H54 (cell line): ENCODE measurements at regions not wholly inside any gene's neighbourhood (a gene's known extent, or its start where the extent isn't known, plus 50 kb on each side); places are given as distances from the start of the nearest gene placed in this dataset.

Experiments
- DNase-seq: peaks from one replicate; pipeline ENCODE4 v3.0.0; 2011; ENCODE audit warnings: low spot score, mixed read lengths; ENCODE audit not compliant: insufficient read length
- FAIRE-seq: peaks from 3 replicates; lab custom pipeline; 2011; peaks lifted over from hg19 to GRCh38; lab: Jason Lieb, UNC
- POLR2A ChIP-seq: IDR thresholded peaks from 2 replicates; pipeline ENCODE4 v1.6.1; 2011; ENCODE audit warnings: low read depth, mild to moderate bottlenecking, low read length

DNA sequence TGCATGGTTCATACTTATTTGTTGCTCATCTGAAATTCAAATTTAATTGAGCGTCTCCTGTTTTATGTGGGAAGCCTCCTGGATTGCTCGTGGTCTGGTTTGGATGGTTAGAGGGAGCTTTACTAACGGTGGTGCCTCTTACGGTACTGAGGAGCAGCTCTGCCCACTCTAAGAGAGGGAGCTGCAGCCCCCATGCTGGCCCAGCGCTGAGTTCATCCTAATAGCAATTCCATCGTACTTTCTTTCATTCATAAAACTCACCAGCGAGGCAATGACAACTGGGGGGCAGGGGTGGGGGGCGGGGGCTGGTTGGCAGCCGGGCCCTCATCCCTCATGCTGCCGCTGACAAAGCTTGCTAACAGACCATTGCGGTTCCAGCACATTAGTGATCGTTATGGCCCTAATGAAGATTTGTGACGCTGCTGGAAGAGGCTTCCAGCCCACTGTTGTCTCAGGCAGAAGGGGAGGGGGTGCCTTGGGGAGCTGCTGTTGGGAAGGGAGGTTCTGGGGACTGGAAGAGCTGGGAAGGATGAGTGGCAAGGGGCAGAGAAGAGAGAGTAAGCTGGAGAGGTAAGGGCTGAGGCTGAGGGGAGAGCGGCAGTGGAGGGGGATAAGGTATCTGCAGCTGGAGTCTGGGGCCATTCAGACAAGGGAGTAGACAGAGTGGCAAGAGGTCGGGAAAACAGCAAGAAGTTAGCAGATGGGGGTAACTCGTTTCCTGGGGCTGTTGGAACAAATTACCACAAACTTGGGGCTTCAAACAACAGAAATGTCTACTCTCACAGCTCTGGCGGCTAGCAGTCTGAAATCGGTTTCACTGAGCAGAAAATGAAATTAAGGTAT, 238.1 kb downstream of the LPIN1 start:
- no peak for FAIRE-seq
- no peak for DNase-seq
- no peak for TF ChIP-seq POLR2A

DNA sequence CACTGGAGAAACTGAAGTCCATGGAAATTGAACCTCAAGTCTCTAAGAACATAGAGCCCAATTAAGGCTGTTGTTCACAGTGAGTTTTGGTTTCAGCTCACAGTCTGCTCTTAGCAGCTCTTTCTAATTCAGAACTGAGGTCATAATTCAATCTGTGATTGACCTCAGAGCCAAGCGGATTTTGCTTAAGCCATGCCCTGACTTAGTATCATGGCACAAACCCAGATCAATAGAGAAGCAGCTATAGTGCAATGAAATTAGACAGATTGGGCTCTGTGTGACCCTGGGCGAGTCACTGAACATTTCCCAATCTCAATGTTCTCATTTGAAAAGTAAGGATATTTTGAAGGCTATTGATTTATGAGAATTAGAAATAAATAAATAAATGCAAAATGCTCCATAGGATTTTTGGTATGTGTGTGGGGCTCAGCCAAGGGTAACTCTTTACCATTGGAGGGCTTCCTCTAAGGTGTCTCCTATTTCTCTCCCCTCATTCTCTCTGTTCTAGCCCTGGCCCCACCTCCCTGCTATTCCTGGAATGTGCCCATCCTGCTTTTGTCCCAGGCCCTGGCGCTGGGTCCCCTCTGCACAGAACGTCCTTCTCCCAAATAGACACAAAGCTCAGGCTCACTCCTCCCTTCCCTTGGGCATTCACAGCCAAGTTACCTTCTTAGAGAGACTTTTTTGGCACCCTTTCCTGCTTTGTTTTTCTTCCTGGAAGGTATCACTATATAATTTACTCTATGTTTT, 239.6 kb downstream of the LPIN1 start:
- FAIRE-seq (no peak), DNase-seq (no peak)
- no peak for TF ChIP-seq POLR2A

DNA sequence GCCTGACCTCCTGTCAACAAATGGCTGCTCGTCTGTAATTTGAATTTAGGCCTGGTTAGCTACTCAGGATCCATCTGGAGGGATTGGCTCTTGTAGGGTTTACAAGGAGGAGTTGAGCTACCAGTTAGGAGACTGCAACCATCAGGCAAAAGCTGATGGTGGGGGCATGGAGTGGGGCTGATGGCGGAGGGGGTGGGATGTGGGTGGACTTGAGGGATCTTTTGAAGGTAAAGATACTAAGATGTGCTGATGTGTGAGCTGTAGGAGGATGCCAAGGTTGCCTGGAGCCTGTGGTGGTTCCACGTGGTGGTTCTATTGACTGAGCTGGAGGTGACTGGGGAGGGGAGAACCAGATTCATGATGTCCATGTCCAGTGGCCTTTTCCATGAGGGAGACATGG, 240.7 kb downstream of the LPIN1 start:
- DNase-seq (no peak), FAIRE-seq (no peak)
- no peak for TF ChIP-seq POLR2A

DNA sequence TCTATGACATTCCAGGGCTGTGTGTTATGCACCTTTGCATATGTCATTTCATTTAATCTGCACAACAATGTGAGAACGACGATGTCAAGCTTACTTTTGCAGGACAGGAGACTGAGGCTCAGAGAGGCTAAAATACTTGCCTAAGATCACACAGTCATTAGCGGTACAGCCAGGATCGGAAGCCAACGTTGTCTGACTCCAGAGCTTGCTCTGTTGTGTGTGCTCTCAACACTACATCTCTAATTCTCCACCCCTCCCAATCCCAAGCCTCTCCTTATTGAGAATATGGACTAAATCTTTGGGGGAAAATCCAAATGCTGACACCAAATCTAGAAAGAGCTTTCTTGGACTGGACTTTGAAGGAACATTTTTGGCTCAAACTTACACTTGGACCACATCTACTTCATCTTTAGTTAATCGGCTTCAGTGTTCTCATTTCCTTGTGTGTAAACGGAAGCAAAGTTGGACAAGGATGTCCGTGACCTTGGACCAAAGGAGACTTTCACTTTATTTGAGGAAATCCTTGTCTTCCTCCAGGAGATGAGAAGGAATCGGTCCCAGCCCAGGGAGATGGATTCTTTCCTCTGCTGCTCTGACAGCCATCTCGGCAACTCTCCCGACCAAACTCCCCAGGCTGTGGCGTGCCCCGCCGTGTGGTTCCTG, 242.4 kb downstream of the LPIN1 start:
- FAIRE-seq (no peak), DNase-seq (no peak)
- no peak for TF ChIP-seq POLR2A

DNA sequence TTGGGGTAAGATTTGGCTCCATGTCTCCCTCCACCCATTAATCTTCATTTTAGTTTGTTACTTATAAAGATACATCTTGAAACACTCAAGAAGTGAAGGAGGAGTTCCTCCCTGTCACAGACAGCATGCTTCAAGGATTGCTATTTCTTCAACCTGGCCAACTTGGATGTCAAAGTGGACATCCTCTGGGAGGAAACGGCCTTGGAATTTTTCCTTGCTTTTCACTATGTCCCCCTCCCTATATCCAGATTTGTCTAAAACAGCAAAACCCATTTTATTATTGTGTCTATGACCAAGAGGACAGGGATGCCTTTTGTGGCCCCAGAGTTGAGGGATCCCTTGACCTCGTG, 242.9 kb downstream of the LPIN1 start:
- FAIRE-seq = no peak
- DNase-seq = no peak
- TF ChIP-seq POLR2A = no peak

DNA sequence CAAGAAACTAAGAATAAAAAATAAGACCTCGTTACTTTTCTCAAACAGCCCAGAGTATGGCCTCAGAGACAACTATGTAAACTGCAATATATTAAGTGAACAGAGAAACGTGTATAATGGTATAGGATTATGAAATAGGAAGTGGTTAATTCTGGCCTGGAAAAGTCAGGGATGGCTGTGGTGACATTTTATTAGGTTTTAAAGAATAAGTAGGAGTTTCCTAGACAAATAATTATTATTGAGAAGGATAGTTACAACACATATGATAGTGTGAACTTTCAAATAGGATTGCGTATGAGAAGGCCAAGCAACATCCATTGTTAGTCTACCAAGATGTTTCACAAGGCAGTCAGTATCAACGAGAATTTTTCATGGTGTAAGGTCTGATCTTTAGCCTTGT, 244.1 kb downstream of the LPIN1 start:
- no peak for FAIRE-seq
- no peak for TF ChIP-seq POLR2A
- no peak for DNase-seq

DNA sequence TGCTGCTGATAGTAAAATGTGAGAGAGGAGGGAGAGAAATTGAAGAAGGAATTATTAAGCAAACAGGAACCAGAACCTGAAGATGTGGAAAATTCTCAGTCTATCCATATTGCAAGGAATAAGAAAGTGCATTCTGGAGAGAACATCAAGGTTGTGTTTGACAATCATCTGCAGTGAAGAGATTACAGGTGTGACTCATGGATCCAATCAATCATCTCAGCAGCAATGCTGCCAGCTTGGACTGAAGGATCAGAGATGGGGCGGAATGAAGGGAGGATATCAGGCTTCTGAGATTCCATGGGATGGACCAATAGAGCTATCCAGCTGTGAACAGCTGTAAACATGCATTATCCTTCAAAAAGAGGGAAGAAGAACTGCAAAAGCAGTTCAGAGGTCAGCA, 247.3 kb downstream of the LPIN1 start:
- FAIRE-seq = no peak
- TF ChIP-seq POLR2A = no peak
- no peak for DNase-seq

DNA sequence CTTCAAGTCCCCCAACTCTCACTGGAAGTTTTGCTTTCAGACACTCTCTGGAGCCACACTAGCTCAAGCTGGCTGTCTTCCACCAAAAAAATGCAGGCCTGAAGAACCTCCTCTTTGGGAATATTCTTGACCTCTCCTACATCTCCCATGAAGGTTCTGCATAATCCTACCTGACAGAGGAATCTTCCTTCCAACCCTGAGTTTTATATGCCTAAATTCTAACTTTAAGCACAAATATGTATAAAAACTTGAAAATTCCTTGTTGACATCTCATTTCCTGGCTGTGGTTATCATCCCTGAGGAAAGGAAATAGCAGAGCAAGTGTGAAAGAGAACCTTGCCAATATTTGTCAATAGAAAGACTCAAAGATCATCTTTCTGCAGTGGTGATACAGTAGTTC, 249.0 kb downstream of the LPIN1 start:
- DNase-seq = no peak
- FAIRE-seq = no peak
- no peak for TF ChIP-seq POLR2A

DNA sequence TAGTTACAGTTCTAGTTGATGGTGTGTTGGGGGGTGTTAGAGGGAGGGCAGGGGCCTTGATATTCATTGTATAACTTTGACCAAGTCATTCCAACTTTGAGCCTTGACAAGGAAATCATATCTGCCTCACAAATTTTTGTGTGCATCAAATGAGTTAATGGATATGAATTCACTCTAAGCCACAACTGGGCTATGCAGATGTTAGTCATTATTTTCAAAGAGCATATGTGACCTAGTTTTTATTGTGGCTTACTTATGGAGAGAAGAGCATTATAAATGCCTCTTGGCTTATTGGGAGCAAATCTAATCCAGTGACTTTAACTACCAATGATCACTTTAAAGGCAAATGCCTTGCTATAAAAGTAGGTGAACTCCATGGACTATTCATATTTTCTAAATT, 250.2 kb downstream of the LPIN1 start:
- FAIRE-seq (peak; percentile 87), DNase-seq (no peak)
- no peak for TF ChIP-seq POLR2A

DNA sequence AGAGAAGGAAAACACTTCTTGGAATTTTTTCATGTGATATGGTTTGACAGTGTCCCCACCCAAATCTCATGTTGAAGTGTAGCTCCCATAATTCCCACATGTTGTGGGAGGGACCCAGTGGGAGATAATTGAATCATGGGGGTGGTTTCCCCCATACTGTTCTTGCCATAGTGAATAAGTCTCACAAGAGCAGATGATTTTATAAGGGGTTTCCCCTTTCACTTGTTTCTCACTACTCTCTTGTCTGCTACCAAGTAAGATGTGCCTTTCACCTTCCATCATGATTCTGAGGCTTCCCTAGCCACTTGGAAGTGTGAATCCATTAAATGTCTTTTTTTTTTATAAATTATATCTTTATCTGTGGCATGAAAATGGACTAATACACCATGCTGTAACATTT, 250.7 kb downstream of the LPIN1 start:
- DNase-seq (no peak), FAIRE-seq (no peak)
- TF ChIP-seq POLR2A = no peak

DNA sequence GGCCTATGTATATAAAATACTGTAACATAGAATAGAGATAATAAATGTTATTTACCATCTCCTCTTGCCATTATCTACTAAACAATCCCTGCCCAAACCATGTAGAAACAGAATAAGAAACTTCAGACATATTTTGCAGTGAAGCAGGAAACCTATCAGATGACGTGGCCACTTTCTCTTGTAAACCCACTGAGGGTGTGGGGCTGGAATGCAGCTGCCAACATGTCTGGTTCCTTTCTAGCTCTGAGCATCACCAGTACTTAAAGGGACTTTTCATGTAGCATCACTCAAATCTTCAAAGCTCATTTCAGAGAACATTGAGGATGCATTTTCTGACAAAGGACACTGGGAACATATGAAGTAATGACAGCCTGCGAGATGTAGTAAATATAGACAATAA, 251.8 kb downstream of the LPIN1 start:
- DNase-seq (no peak), FAIRE-seq (no peak)
- no peak for TF ChIP-seq POLR2A

DNA sequence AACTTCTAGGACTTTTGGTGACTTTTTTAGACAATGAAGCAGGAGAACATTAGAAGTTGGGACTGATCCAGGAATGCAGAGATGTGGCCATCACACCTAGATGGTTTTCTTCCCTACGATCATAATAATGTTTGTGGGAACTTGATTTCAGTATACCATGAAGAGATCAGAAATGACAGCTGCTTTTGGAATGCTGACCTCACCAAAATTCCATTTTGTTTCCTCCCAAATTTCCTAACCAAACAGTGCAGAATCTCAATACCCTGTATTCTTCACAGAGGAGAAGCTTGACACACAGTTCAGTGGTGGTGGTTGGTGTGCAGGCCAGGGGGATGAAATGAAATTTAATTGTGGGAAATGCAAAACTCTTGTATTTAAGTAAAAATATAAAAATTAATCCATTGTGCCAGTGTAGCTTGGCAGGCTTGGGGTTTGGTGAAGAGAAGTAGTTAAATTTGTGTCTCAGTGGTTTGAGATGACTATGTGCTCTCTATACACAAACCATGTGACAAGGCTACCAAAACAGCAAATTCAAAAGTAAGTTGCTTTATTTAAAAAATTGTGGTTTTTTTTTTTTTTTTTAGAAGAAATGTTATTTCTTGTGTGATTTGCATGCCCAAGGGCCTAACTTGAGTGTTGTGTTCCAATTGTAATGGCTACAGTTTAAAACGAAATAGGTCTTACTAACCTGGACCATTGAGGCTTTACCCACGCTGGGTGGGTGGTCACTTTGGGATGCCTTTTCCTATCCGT, 252.4 kb downstream of the LPIN1 start:
- no peak for DNase-seq
- TF ChIP-seq POLR2A = no peak
- no peak for FAIRE-seq

DNA sequence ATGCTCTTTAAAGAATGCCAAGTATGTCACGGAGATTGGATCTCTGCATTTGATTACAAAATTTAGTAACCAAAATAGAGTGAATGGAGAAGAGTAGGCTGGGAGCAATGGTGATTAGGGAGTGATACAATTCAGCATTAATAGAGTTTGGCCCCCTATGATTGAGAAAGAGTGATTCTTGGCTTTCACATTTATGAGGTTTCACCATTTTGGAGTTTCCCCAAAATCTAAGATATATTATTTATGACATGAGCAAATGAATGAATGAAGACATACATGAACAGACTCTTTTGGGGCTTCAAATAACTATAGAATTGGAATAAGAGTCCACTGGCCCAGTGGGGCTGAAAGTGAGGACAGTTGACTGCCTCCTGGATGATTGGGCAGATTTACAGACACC, 255.2 kb downstream of the LPIN1 start:
- no peak for TF ChIP-seq POLR2A
- DNase-seq (no peak), FAIRE-seq (no peak)

DNA sequence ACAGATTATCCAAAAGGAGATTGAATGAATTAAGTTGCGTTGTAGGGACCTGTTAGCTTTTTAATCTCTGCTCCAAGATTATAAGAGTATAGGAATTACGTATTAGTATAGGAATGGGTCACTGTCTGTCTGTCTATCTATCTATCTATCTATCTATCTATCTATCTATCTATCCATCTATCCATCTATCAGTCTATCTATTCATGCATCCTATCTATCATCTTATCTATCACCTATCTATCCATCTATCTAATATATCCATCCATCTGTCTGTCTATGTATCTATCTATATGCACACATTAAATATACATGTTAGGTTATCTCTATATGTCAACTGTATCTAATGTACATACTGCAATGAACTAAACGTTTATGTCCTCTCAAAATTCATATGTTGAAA, 255.8 kb downstream of the LPIN1 start:
- TF ChIP-seq POLR2A = no peak
- DNase-seq (no peak), FAIRE-seq (no peak)
